Sigmoid colon (tissue), 3 donors: ENCODE measurements at regions not wholly inside any gene's neighbourhood (a gene's known extent, or its start where the extent isn't known, plus 50 kb on each side); places are given as distances from the start of the nearest gene placed in this dataset.

Experiments
- CTCF ChIP-seq, 4 experiments: fragments of 450-650 bp in 3 of 4; fragments of 200-600 bp in 1 of 4; IDR thresholded peaks; one replicate each; pipeline ENCODE4 v1.5.1; 2016 to 2019; ENCODE audit warnings: antibody characterized with exemption in 4 of 4, mild to moderate bottlenecking in 3 of 4, moderate library complexity in 2 of 4
- POLR2A ChIP-seq, 2 donors: fragments of 450-650 bp; IDR thresholded peaks; one replicate each; pipeline ENCODE4 v1.6.1; 2016; ENCODE audit warnings: antibody characterized with exemption in 2 of 2, mild to moderate bottlenecking in 2 of 2, moderate library complexity in 2 of 2

DNA sequence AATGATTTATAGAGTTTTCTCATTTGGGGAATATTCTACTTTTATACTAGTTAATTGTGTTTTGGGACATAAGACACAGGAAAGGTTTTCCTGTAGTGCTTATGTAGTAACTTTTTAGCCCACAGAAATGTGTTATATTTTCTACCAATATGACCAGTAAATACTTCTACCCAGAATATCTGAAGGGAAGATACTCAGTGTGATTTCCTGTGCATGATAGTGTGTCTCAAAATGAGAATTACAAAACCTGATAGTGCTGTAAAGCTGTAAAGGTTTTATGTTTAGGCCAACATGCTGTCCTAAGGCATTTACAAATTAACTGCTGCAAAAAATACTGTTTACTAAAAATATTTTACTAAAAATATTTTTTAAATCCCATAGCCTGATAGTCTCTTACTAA, 126.8 kb downstream of the RXFP2 start:
- no peak for TF ChIP-seq CTCF (IDR thresholded peaks at IDR 0.05)
- TF ChIP-seq POLR2A (IDR thresholded peaks at IDR 0.05), result no peak
